Uterus (tissue), 3 donors: ENCODE measurements at regions not wholly inside any gene's neighbourhood (a gene's known extent, or its start where the extent isn't known, plus 50 kb on each side); places are given as distances from the start of the nearest gene placed in this dataset.

ENCODE experiments used
- DNase-seq, 2 donors: peaks; one replicate each; pipeline ENCODE4 v3.0.0-alpha.2; 2019 to 2020
- H3K27ac ChIP-seq, 2 donors: fragments of 200-600 bp; sonication (generic); 1 replicate in 1 of 2; 2 replicates in 1 of 2; pipeline ENCODE4 v1.5.1; 2016 to 2018
- H3K27me3 ChIP-seq, 2 donors: fragments of 200-600 bp; sonication (generic); one replicate each; pipeline ENCODE4 v1.5.1; 2018 to 2019; ENCODE audit warnings: control low read depth in 1 of 2
- H3K36me3 ChIP-seq, 2 donors: fragments of 200-600 bp; sonication (generic); one replicate each; pipeline ENCODE4 v1.5.1; 2019; ENCODE audit warnings: control low read depth in 1 of 2
- H3K4me1 ChIP-seq, 2 donors: fragments of 200-600 bp; sonication (generic); one replicate each; pipeline ENCODE4 v1.5.1; 2018 to 2019; ENCODE audit warnings: control low read depth in 1 of 2
- H3K4me3 ChIP-seq, 2 donors: fragments of 200-600 bp; sonication (generic); 1 replicate in 1 of 2; 2 replicates in 1 of 2; pipeline ENCODE4 v1.5.1; 2018 to 2019; ENCODE audit warnings: mild to moderate bottlenecking in 1 of 2
- H3K9me3 ChIP-seq, 2 donors: fragments of 200-600 bp; sonication (generic); one replicate each; pipeline ENCODE4 v1.5.1; 2019; ENCODE audit warnings: control low read depth in 1 of 2
- POLR2A ChIP-seq, 2 donors: fragments of 450-650 bp; IDR thresholded peaks; one replicate each; pipeline ENCODE4 v1.6.1; 2016; ENCODE audit warnings: antibody characterized with exemption in 2 of 2, mild to moderate bottlenecking in 1 of 2, moderate library complexity in 1 of 2
- intact Hi-C: fragments of 100-400 bp; cut with DNase I; formaldehyde crosslinking; loops from one replicate; pipeline ENCODE4 v1.15.1; 2023; ENCODE audit warnings: low total_unique reads
- TF ChIP-seq, protein P1 (sequence below), 4 experiments: fragments of 200-600 bp in 2 of 4; fragments of 450-650 bp in 2 of 4; sonication (generic) in 2 of 4; IDR thresholded peaks; one replicate each; pipeline ENCODE4 v1.5.1; 2016 to 2019; ENCODE audit warnings: antibody characterized with exemption in 4 of 4, mild to moderate bottlenecking in 2 of 4, moderate library complexity in 1 of 4
- donor health status: DM: yes; HTN: yes; CAD: no.

DNA sequence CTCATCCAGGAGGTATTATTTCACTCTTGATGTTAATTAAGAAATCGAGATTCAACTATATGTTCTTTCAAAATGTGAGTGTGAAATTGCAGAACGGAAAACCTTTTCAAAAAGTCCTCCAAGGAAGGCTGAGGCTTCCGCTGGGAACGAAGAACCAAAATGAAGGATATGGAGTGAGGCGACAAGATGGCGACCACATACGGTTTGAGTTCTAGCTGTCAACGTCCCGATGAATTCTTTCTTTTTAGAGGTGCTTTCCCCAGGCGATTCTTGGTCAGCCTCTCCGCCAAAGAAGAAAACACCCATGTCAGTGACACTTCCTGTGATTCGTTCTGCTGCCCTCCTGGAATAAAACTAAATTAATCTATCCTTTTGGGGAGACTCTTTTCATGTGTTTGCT, 78.3 kb upstream of the ADAMTS16 start:
- Histone ChIP-seq H3K36me3 (no peaks in the 10 kb centered on the region), H3K9me3 (no peaks in the 10 kb centered on the region), H3K4me3 (no peak overlapping the region), H3K27ac (no peak overlapping the region), H3K27me3 (no peaks in the 10 kb centered on the region), H3K4me1 (peaks cover 0 to 5% of the 10 kb centered on the region in 2 donors)
- TF ChIP-seq, protein P1, sequence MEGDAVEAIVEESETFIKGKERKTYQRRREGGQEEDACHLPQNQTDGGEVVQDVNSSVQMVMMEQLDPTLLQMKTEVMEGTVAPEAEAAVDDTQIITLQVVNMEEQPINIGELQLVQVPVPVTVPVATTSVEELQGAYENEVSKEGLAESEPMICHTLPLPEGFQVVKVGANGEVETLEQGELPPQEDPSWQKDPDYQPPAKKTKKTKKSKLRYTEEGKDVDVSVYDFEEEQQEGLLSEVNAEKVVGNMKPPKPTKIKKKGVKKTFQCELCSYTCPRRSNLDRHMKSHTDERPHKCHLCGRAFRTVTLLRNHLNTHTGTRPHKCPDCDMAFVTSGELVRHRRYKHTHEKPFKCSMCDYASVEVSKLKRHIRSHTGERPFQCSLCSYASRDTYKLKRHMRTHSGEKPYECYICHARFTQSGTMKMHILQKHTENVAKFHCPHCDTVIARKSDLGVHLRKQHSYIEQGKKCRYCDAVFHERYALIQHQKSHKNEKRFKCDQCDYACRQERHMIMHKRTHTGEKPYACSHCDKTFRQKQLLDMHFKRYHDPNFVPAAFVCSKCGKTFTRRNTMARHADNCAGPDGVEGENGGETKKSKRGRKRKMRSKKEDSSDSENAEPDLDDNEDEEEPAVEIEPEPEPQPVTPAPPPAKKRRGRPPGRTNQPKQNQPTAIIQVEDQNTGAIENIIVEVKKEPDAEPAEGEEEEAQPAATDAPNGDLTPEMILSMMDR (IDR thresholded peaks at IDR 0.05), result no peak
- TF ChIP-seq POLR2A (IDR thresholded peaks at IDR 0.05), result no peak
- intact Hi-C loops, result no loop called here
- no peak for DNase-seq

DNA sequence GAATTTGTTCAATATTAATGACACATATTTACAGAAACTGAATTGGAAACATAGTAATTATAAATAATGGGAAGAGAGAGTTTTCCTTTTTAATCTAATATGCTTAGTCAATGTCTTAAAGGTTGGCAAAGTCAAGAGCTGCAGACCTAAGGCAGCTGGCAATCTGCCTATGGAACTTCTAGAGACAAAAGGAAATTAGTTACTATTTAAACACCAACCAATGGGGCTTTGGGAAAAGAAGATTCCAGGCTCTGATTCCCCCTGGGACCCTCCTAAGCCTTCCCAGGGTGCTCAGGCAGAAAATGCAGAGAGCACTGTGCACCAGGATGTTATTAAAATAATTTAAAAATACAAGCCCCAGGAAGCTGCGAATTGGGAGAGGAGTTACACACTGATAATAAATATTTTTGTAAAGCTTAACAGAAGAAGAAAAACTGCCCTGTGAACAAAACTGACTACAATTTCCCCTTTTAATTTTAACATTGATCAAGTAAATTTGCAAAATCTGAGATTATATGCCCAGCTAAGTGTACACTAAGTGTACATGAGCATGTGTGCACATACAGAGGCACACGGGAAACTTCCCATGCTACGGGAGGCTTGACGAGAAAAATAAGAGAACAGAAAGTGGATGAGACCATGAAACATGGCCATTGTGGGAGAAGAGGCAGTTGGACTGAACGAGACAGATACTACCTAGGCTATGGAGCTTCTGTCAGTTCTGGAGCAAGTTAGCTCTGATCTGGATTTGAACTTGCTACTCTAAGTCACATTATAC, 77.4 kb upstream of the ADAMTS16 start:
- Histone ChIP-seq H3K4me1 (no peaks in the 10 kb centered on the region), H3K9me3 (no peaks in the 10 kb centered on the region), H3K27ac (no peak overlapping the region), H3K4me3 (no peak overlapping the region), H3K27me3 (no peaks in the 10 kb centered on the region), H3K36me3 (no peaks in the 10 kb centered on the region)
- intact Hi-C loops, result no loop called here
- TF ChIP-seq, protein P1 (IDR thresholded peaks at IDR 0.05), result no peak
- TF ChIP-seq POLR2A (IDR thresholded peaks at IDR 0.05), result no peak
- no peak for DNase-seq

DNA sequence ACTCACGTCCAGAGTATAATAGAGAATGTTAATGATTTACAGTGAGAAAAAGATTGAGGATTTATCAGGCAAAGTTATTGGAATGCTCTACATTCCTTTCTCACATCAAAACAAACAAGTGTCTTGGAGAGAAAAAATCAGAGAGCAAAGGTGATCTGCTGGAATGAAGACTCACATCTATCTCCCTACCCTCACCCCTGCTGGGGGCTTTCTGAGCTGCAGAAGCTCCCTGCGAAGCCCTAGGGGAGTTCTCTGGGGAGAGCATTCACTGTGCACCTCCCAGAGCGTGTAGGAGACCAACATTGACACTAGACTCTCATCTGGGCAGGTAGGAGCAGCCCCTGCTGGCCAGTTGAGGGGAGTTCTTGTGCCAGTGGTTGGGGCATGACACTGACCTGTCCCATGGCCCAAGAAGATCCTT, 76.6 kb upstream of the ADAMTS16 start:
- H3K36me3 ChIP-seq, result no peaks in the 10 kb centered on the region
- H3K27ac ChIP-seq, result no peak overlapping the region
- no peaks in the 10 kb centered on the region for H3K9me3 ChIP-seq
- H3K4me1 ChIP-seq, result no peaks in the 10 kb centered on the region
- no peak for TF ChIP-seq POLR2A (IDR thresholded peaks at IDR 0.05)
- TF ChIP-seq, protein P1 (IDR thresholded peaks at IDR 0.05), result no peak
- intact Hi-C loops, result no loop called here
- no peaks in the 10 kb centered on the region for H3K27me3 ChIP-seq
- H3K4me3 ChIP-seq, result no peak overlapping the region
- DNase-seq, result no peak

DNA sequence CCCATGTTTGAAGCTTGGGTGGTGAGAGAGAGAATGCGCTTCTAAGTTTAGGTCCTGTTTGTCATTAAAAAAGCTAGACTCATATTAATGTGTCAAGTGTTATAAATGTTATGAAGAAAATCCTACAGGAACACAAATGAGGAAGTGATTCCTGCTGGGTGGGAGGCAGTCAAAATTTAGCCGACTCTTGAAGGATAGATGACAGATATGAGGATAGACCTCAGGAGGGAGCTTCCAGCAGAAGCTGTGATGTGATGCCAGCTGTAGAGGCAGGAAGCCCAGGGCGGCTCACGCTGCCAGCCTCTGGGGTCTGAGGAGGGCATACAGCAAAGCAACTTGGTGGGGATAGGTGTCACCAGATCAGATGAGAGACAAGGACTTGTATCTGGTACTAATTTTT, 74.7 kb upstream of the ADAMTS16 start:
- no peaks in the 10 kb centered on the region for H3K9me3 ChIP-seq
- no peaks in the 10 kb centered on the region for H3K36me3 ChIP-seq
- H3K4me1 ChIP-seq, result no peaks in the 10 kb centered on the region
- TF ChIP-seq, protein P1 (IDR thresholded peaks at IDR 0.05), result no peak
- no peak for TF ChIP-seq POLR2A (IDR thresholded peaks at IDR 0.05)
- H3K27me3 ChIP-seq, result no peaks in the 10 kb centered on the region
- intact Hi-C loops, result no loop called here
- DNase-seq, result no peak
- no peak overlapping the region for H3K4me3 ChIP-seq
- no peak overlapping the region for H3K27ac ChIP-seq

DNA sequence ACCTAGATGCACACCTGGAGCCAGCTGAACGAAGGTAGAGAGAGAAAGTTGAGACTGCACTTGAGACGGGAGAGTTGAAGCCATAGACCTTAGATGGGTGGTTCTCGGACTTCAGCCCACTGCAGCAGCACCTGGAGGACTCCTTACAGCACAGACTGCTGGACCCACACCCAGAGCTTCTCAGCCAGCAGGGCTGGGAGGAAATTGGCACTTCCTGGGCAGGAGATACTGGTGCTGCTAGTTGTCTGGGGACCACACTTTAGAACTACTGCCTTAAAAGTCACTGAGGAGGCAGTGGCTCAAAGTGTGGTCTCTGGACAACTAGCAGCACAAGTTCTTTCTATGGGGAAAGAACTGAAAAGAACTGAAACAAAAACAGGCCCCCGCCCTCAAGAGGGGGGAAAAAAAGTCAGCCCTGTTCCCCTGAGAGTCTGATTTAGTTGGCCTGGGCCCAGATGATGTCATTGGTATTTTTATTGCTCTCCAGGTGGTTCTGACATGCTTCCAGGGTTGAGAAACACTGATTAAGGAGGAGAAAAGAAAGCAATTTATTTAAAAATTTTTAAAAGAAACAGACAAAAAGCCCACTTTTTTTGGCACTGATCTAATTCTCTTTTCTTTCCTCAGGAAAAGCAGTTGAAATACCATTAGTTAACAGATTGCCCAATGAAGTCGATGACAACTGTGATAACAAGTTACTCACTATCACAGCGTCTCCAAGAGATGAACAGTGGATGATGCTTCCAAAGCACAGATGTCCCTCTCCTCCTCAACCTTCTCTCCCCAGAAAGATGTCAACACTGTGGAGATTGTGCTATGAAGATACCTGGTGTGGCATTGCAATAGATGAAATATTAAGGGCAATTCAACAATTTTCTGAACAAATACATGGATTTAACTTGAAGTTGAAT, 73.6 kb upstream of the ADAMTS16 start:
- intact Hi-C loops, result no loop called here
- no peak for DNase-seq
- Histone ChIP-seq H3K4me1 (no peaks in the 10 kb centered on the region), H3K27me3 (no peaks in the 10 kb centered on the region), H3K27ac (no peak overlapping the region), H3K9me3 (no peaks in the 10 kb centered on the region), H3K36me3 (no peaks in the 10 kb centered on the region), H3K4me3 (no peak overlapping the region)
- TF ChIP-seq, protein P1 (IDR thresholded peaks at IDR 0.05), result no peak
- TF ChIP-seq POLR2A (IDR thresholded peaks at IDR 0.05), result no peak
